H9 (cell line): ENCODE measurements at regions not wholly inside any gene's neighbourhood (a gene's known extent, or its start where the extent isn't known, plus 50 kb on each side); places are given as distances from the start of the nearest gene placed in this dataset.

Source experiments
- DNase-seq: peaks from one replicate; pipeline ENCODE4 v3.0.0-alpha.2; 2017
- H2AFZ ChIP-seq: one replicate; pipeline ENCODE4 v1.6.1; 2013; ENCODE audit warnings: mild to moderate bottlenecking, low read length, control low read depth, moderate library complexity
- H2AK5ac ChIP-seq: 2 replicates; pipeline ENCODE4 v1.6.1; 2013; ENCODE audit warnings: low read length, control low read depth, mixed read lengths; ENCODE audit not compliant: insufficient read length
- H2BK120ac ChIP-seq: one replicate; pipeline ENCODE4 v1.6.1; 2013; ENCODE audit warnings: low read depth, mild to moderate bottlenecking, low read length, control low read depth, inconsistent platforms; ENCODE audit not compliant: poor library complexity, severe bottlenecking
- H2BK12ac ChIP-seq: 2 replicates; pipeline ENCODE4 v1.6.1; 2013; ENCODE audit warnings: low read length, control low read depth, mixed read lengths, low read depth; ENCODE audit not compliant: insufficient read length
- H2BK15ac ChIP-seq: 2 replicates; pipeline ENCODE4 v1.6.1; 2013; ENCODE audit warnings: low read depth, low read length, control low read depth
- H2BK20ac ChIP-seq: one replicate; pipeline ENCODE4 v1.6.1; 2013; ENCODE audit warnings: low read depth, mild to moderate bottlenecking, low read length, control low read depth, inconsistent platforms; ENCODE audit not compliant: poor library complexity, severe bottlenecking
- H2BK5ac ChIP-seq: 2 replicates; pipeline ENCODE4 v1.6.1; 2013; ENCODE audit warnings: low read length, control low read depth, mixed read lengths; ENCODE audit not compliant: insufficient read length
- H3K14ac ChIP-seq: 2 replicates; pipeline ENCODE4 v1.6.1; 2013; ENCODE audit warnings: low read length, control low read depth; ENCODE audit not compliant: insufficient read depth
- H3K18ac ChIP-seq: 2 replicates; pipeline ENCODE4 v1.6.1; 2013; ENCODE audit warnings: low read depth, mild to moderate bottlenecking, mixed read lengths, low read length, control low read depth; ENCODE audit not compliant: insufficient read length
- H3K23ac ChIP-seq: 2 replicates; pipeline ENCODE4 v1.6.1; 2013; ENCODE audit warnings: low read length, control low read depth, mixed read lengths, low read depth; ENCODE audit not compliant: insufficient read length
- H3K23me2 ChIP-seq: 2 replicates; pipeline ENCODE4 v1.6.1; 2013; ENCODE audit warnings: low read depth, mild to moderate bottlenecking, mixed read lengths, low read length, control low read depth; ENCODE audit not compliant: insufficient read length, poor library complexity, severe bottlenecking
- H3K27ac ChIP-seq: 2 replicates; pipeline ENCODE4 v1.5.1; 2013; ENCODE audit warnings: low read length, control low read depth, mixed read lengths, low read depth; ENCODE audit not compliant: insufficient read length
- H3K27me3 ChIP-seq: 2 replicates; pipeline ENCODE4 v1.6.1; 2013; ENCODE audit warnings: low read length, control low read depth, inconsistent platforms; ENCODE audit not compliant: insufficient read depth
- H3K4ac ChIP-seq: 2 replicates; pipeline ENCODE4 v1.6.1; 2013; ENCODE audit warnings: low read depth, mild to moderate bottlenecking, control low read depth, inconsistent platforms, low read length, moderate library complexity
- H3K4me1 ChIP-seq: 2 replicates; pipeline ENCODE4 v1.6.1; 2013; ENCODE audit warnings: low read length, control low read depth, inconsistent platforms; ENCODE audit not compliant: insufficient read depth
- H3K4me2 ChIP-seq: 2 replicates; pipeline ENCODE4 v1.6.1; 2013; ENCODE audit warnings: low read length, control low read depth, mixed read lengths; ENCODE audit not compliant: insufficient read length, insufficient read depth
- H3K56ac ChIP-seq: 2 replicates; pipeline ENCODE4 v1.6.1; 2013; ENCODE audit warnings: low read depth, mild to moderate bottlenecking, mixed read lengths, low read length, control low read depth; ENCODE audit not compliant: insufficient read length
- H3K79me1 ChIP-seq: 2 replicates; pipeline ENCODE4 v1.6.1; 2013; ENCODE audit warnings: low read depth, mild to moderate bottlenecking, moderate library complexity, low read length, control low read depth, inconsistent platforms; ENCODE audit not compliant: insufficient read depth, poor library complexity, severe bottlenecking
- H3K79me2 ChIP-seq: 2 replicates; pipeline ENCODE4 v1.6.1; 2013; ENCODE audit warnings: low read length, control low read depth, inconsistent platforms; ENCODE audit not compliant: insufficient read depth
- H3K9ac ChIP-seq: 2 replicates; pipeline ENCODE4 v1.6.1; 2013; ENCODE audit warnings: low read length, control low read depth, mixed read lengths; ENCODE audit not compliant: insufficient read length; ENCODE audit errors: extremely low read depth
- H3K9me3 ChIP-seq: one replicate; pipeline ENCODE4 v1.6.1; 2013; ENCODE audit warnings: low read depth, low read length, inconsistent platforms; ENCODE audit not compliant: control insufficient read depth
- H3T11ph ChIP-seq: one replicate; pipeline ENCODE4 v1.6.1; 2013; ENCODE audit warnings: mild to moderate bottlenecking, low read length, control low read depth, inconsistent platforms
- H4K20me1 ChIP-seq: one replicate; pipeline ENCODE4 v1.6.1; 2013; ENCODE audit not compliant: control insufficient read depth, insufficient read length, insufficient read depth
- H4K5ac ChIP-seq: 2 replicates; pipeline ENCODE4 v1.6.1; 2013; ENCODE audit warnings: low read depth, mild to moderate bottlenecking, mixed read lengths, low read length, control low read depth; ENCODE audit not compliant: insufficient read length
- H4K8ac ChIP-seq: replicated peaks from 2 replicates; pipeline ENCODE4 v1.6.1; 2013; ENCODE audit warnings: low read length, control low read depth, mixed read lengths, low read depth; ENCODE audit not compliant: insufficient read length
- H4K91ac ChIP-seq: 2 replicates; pipeline ENCODE4 v1.6.1; 2013; ENCODE audit warnings: low read depth, mild to moderate bottlenecking, moderate library complexity, mixed read lengths, low read length, control low read depth; ENCODE audit not compliant: insufficient read length
- H3K27ac Mint-ChIP-seq, 3 experiments: 2 replicates in 2 of 3; 3 replicates in 1 of 3; pipeline ENCODE4 v1.8.0; 2020 to 2021; ENCODE audit warnings: mixed read lengths in 3 of 3, mild to moderate bottlenecking in 1 of 3, moderate library complexity in 1 of 3
- H3K27me3 Mint-ChIP-seq: 2 replicates; pipeline ENCODE4 v1.8.0; 2021; ENCODE audit warnings: low read depth, mild to moderate bottlenecking, moderate library complexity, mixed read lengths
- H3K36me3 Mint-ChIP-seq, 3 experiments: 2 replicates in 2 of 3; 3 replicates in 1 of 3; pipeline ENCODE4 v1.8.0; 2020 to 2021; ENCODE audit warnings: low read depth in 3 of 3, mixed read lengths in 3 of 3; ENCODE audit not compliant: insufficient read depth in 1 of 3
- H3K4me1 Mint-ChIP-seq, 2 experiments: 2 replicates each; pipeline ENCODE4 v1.8.0; 2020; ENCODE audit warnings: mixed read lengths in 2 of 2
- H3K4me3 Mint-ChIP-seq, 2 experiments: 2 replicates in 1 of 2; 3 replicates in 1 of 2; pipeline ENCODE4 v1.8.0; 2020 to 2021; ENCODE audit warnings: mild to moderate bottlenecking in 2 of 2, mixed read lengths in 2 of 2, moderate library complexity in 1 of 2
- H3K9me3 Mint-ChIP-seq, 2 experiments: 2 replicates in 1 of 2; 3 replicates in 1 of 2; pipeline ENCODE4 v1.8.0; 2020; ENCODE audit warnings: mild to moderate bottlenecking in 2 of 2, mixed read lengths in 2 of 2, moderate library complexity in 1 of 2
- WGBS: extraction: QIAGEN DNeasy Blood & Tissue Kit; methylation state at CpG from one replicate; pipeline ENCODE4 v1.1.7; 2013; ENCODE audit warnings: missing lambda C conversion rate, low lambda C conversion rate, mixed read lengths; ENCODE audit not compliant: insufficient read length; ENCODE audit errors: extremely low coverage; 5-methylcytosine and 5-hydroxymethylcytosine counted together
- TF ChIP-seq, protein P1 (sequence below): fragments of 200-600 bp; sonication (generic); conservative IDR thresholded peaks from 3 replicates; pipeline ENCODE4 v1.8.0; 2021; ENCODE audit warnings: antibody characterized with exemption, mild to moderate bottlenecking

DNA sequence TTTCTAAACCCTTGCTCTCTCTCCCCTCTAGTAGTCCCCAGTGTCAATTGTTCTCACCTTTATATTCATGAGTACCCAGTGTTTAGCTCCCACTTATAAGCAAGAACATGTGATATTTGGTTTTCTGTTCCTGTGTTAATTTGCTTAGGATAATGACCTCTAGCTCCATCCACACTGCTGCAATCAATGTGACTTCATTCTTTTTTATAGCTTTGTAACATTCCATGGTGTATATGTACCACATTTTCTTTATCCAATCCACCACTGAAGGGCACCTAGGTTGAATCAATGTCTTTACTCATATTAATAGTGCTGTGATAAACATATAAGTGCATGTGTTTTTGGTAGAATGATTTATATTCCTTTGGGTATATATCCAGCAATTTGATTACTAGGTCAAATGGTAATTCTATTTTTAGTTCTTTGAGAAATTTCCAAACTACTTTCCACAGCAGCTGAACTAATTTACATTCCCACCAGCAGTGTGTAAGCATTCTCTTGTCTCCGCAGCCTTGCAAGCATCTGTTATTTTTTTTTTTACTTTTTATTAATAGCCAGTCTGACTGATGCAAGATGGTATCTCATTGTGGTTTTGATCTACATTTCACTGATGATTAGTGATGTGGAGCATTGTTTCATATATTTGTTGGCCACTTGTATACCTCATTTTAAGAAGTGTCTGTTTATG is 277.8 kb downstream of the LTN1 start:
- Histone ChIP-seq H3K4me2 (no peak overlapping the region), H2BK15ac (no peak overlapping the region), H3T11ph (no peak overlapping the region), H3K27ac (no peak overlapping the region), H3K4me1 (no peaks in the 10 kb centered on the region), H4K91ac (no peak overlapping the region), H3K18ac (no peak overlapping the region), H2BK5ac (no peak overlapping the region), H3K27me3 (no peaks in the 10 kb centered on the region), H3K79me2 (no peaks in the 10 kb centered on the region), H3K56ac (no peak overlapping the region), H3K14ac (no peak overlapping the region), H2AK5ac (no peak overlapping the region), H3K4ac (no peak overlapping the region), H2BK120ac (no peak overlapping the region), H3K9me3 (no peaks in the 10 kb centered on the region), H3K9ac (no peak overlapping the region), H3K23me2 (no peaks in the 10 kb centered on the region), H3K23ac (no peak overlapping the region), H4K20me1 (no peaks in the 10 kb centered on the region), H4K8ac (no peak overlapping the region), H3K79me1 (no peaks in the 10 kb centered on the region), H2BK20ac (no peak overlapping the region), H2AFZ (no peak overlapping the region), H4K5ac (no peak overlapping the region), H2BK12ac (no peak overlapping the region)
- no CpG with 5 or more reads among the region's 1 CpG for WGBS
- DNase-seq = no peak
- Mint-ChIP-seq H3K27me3 (no peaks in the 10 kb centered on the region), H3K36me3 (no peaks in the 10 kb centered on the region), H3K4me3 (no peak overlapping the region), H3K9me3 (peaks cover 0 to 3% of the 10 kb centered on the region in 2 experiments; a peak in 2 of 5 replicates), H3K27ac (no peak overlapping the region), H3K4me1 (no peaks in the 10 kb centered on the region)
- TF ChIP-seq, protein P1, sequence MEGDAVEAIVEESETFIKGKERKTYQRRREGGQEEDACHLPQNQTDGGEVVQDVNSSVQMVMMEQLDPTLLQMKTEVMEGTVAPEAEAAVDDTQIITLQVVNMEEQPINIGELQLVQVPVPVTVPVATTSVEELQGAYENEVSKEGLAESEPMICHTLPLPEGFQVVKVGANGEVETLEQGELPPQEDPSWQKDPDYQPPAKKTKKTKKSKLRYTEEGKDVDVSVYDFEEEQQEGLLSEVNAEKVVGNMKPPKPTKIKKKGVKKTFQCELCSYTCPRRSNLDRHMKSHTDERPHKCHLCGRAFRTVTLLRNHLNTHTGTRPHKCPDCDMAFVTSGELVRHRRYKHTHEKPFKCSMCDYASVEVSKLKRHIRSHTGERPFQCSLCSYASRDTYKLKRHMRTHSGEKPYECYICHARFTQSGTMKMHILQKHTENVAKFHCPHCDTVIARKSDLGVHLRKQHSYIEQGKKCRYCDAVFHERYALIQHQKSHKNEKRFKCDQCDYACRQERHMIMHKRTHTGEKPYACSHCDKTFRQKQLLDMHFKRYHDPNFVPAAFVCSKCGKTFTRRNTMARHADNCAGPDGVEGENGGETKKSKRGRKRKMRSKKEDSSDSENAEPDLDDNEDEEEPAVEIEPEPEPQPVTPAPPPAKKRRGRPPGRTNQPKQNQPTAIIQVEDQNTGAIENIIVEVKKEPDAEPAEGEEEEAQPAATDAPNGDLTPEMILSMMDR = no peak
